Activated CD4-positive, alpha-beta T cell treated with anti-CD3 and anti-CD28 coated beads, Interleukin-2, Interleukin-4, amounts not matched to agents 100 ng/mL and 50 ng/mL, durations not matched to agents 16 hours and 8 hours (primary cell): ENCODE measurements at regions not wholly inside any gene's neighbourhood (a gene's known extent, or its start where the extent isn't known, plus 50 kb on each side); places are given as distances from the start of the nearest gene placed in this dataset.
"Not testable (repeated sequence)": the region's sequence is repeated elsewhere in the genome, so short reads cannot be mapped to it uniquely, and the experiment has no call there.

Source experiments
- DNase-seq: peaks from one replicate; pipeline ENCODE4 v3.0.0-alpha.2; 2020; ENCODE audit warnings: low spot score

DNA sequence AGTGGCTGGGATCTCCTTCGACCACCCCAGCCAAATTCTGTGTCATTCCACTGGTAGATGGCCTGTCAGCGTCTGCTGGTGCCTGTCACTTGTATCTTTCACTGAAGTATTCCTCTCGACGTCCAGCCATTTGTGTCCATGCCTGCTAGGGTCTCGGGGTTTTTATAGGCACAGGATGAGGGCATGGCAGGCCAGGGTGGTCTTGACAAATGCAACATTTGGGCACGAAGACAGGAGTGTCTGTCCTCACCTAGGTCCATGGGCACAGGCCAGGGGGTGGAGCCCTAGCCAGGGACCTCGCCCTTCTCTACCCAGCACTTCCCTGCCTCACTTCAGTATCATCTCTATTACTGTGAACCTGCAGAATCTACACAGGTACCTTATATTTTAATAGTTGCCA, 2223.9 kb upstream of the ACO1 start:
- DNase-seq, result no peak

GRCh38 chr9:30172206-30172605, 2212.2 kb upstream of the ACO1 start:
- no peak for DNase-seq

GRCh38 chr9:30178610-30179009, 2205.8 kb upstream of the ACO1 start:
- DNase-seq, result no peak

GRCh38 chr9:30193421-30193820, 2191.0 kb upstream of the ACO1 start:
- DNase-seq, result no peak

- DNase-seq, result no peak
These were observed 2187.5 kb upstream of the ACO1 start for GRCh38 chr9:30196941-30197340.

DNA sequence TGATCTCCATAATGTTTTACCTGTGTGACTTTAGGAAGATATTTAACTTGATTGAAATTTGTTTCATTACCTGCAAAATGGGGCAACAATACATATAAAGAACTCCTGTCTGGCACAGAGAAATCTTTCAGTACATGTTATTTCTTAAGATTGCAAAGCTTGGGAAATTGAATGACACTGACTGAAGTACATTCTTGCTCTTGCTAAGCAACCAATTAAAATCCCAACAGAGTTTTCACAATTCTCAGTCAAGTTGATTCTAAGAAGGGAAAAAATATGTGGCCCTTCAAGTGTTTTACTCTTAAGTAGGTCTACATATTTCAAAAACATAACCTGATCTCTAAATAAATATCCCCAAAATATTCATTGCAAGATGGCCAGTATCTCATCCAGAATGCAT, 2187.0 kb upstream of the ACO1 start:
- DNase-seq, result no peak

DNA sequence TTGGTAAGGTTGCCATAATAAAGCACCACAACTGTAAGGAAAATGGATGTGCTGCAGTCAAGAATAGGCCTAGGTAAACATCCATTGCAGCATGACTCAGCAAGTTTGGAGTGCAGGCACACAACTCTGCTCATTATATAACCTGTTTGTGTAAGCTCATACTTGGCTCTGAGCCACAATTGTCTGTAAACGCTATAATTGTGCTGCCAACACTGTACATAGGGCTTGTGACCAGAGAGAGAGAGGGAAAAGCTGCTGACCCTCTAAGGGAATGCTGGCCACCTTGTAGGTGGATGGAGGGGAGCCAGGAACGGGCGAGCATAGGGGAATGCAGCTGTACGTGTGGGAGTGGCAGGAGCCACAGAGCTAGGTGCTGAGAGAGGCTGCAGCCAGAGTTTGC, 2186.5 kb upstream of the ACO1 start:
- DNase-seq, result no peak

- DNase-seq, result no peak
These were observed 2185.8 kb upstream of the ACO1 start for GRCh38 chr9:30198463-30199309.

- no peak for DNase-seq
These were observed 2183.4 kb upstream of the ACO1 start for GRCh38 chr9:30201024-30201423.

- no peak for DNase-seq
These were observed 2149.4 kb upstream of the ACO1 start for GRCh38 chr9:30235068-30235467.

- DNase-seq, result no peak
These were observed 2148.9 kb upstream of the ACO1 start for GRCh38 chr9:30235564-30235963.

DNA sequence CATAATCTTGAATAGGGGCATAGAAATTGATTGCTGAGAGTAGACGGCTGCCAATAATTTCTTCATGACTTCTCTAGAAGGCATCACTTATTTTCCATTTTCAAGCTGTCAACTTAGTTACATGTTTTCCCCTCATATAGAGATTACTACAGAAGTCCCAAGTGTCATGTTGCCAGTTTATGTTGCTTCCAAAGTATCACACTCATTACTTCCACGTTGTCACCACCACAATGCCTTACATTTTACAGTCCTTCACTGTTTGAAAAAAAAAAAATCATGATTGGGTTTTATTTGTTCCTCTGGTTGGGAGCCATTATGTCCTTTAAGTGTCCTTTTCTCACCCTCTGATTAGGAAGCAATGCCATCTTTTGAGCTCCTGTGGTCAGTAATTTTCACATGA, 2144.6 kb upstream of the ACO1 start:
- no peak for DNase-seq

GRCh38 chr9:30243467-30243866, 2141.0 kb upstream of the ACO1 start:
- no peak for DNase-seq

GRCh38 chr9:30244877-30245276, 2139.6 kb upstream of the ACO1 start:
- no peak for DNase-seq

- no peak for DNase-seq
These were observed 2133.6 kb upstream of the ACO1 start for GRCh38 chr9:30250872-30251271.

DNA sequence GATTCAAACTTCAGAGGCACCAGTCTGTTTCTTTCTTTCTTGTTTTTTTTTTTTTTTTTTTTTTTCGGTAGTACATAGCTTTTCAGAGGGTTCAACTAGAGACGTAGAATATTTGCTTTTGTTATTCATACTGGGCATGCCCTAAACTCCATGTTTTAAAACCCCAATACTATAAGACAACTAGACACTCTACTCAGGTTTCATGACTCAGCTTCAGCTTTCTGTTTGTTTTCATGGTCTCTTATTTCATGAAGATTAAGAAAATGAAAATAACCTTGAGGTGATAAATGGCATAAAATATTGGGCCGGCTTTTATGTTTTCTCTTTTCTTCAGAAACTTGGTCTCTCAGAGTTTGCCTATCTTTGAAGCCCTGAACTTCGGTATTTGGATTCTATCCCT, 2126.3 kb upstream of the ACO1 start:
- no peak for DNase-seq

DNA sequence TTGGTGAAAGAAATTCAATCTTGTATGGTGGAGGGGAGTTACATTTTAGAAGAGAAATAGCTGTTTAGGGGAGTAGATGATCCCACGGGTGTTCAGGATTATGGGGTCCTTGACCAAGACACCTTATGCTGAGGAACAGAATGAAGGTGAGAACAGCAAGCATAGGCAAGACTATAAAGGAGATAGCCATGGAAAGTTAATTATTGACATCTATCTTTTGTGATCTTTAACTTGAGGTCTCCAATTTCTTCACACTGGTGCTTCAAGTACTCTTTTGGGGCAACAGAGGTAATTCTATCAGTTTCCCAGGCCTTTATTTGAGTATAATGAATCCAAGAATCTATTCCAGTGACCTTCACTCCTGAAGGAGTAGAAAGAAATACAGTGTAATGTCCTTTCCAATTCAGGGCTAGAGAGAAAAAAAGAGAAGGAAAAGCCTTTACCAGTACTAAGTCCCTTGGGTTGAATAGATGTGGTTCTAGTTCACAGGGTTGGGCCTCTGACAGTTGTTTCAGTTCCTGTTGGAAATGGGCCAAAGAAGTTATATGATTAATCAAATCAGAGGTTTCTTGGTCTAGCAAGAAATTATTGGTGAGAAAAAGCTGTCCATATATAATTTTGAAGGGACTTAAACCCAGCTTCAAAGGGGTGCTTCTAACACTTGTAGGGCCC, 2104.1 kb upstream of the ACO1 start:
- DNase-seq, result no peak

- DNase-seq, result no peak
These were observed 2095.0 kb upstream of the ACO1 start for GRCh38 chr9:30289435-30289834.

DNA sequence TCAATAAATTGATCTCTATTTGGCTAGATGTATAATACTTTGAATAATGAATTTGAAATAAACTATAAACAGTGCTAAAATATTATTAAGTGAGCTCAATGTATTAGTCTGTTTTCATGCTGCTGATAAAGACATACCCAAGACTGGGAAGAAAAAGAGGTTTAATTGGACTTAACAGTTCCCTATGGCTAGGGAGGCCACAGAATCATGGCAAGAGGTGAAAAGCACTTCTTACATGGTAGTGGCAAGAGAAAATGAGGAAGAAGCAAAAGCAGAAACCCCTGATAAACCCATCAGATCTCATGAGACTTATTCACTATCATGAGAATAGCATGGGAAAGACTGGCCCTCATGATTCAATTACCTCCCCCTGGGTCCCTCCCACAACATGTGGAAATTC, 2092.4 kb upstream of the ACO1 start:
- DNase-seq, result not testable (repeated sequence)

DNA sequence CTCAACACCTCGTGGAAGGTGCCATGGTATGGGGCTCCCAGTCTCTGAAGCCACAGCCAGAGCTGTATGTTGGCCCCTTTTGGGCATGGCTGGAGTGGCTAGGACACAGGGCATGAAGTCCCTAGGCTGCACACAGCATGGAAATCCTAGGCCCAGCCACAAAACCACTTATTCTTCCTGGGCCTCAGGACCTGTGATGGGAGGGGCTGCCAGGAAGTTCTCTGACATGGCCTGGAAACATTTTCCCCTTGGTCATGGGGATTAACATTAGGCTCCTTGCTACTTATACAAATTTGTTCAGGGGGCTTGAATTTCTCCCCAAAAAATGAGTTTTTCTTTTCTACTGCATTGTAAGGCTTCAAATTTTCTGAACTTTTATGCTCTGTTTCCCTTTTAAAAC, 2091.2 kb upstream of the ACO1 start:
- no peak for DNase-seq

- DNase-seq, result no peak
These were observed 2085.2 kb upstream of the ACO1 start for GRCh38 chr9:30299126-30299780.

GRCh38 chr9:30301271-30301963, 2083.0 kb upstream of the ACO1 start:
- no peak for DNase-seq

- DNase-seq, result no peak
These were observed 2073.7 kb upstream of the ACO1 start for GRCh38 chr9:30310711-30311110.
